RWPE1 (cell line): ENCODE measurements at regions not wholly inside any gene's neighbourhood (a gene's known extent, or its start where the extent isn't known, plus 50 kb on each side); places are given as distances from the start of the nearest gene placed in this dataset.

Source experiments
- CTCF ChIA-PET: fragments of 350-600 bp; sonication (Branson Sonifier 250); formaldehyde crosslinking; extraction: SDS; loops from one replicate; lab custom pipeline; 2021; lab: Yijun Ruan, JAX
- POLR2A ChIA-PET: fragments of 400-600 bp; formaldehyde crosslinking; extraction: SDS; loops from one replicate; lab custom pipeline; 2020; ENCODE audit warnings: antibody characterized with exemption; ENCODE audit not compliant: low non-redundant PET; lab: Yijun Ruan, JAX
- DNase-seq: peaks from one replicate; pipeline ENCODE4 v3.0.0; 2012; ENCODE audit warnings: low spot score
- H3K27ac ChIP-seq: fragments of 450-650 bp; 2 replicates; pipeline ENCODE4 v1.5.1; 2017
- TF ChIP-seq, protein P1 (sequence below): fragments of 450-650 bp; conservative IDR thresholded peaks from 2 replicates; pipeline ENCODE4 v1.5.1; 2017; ENCODE audit warnings: low read depth, mild to moderate bottlenecking

DNA sequence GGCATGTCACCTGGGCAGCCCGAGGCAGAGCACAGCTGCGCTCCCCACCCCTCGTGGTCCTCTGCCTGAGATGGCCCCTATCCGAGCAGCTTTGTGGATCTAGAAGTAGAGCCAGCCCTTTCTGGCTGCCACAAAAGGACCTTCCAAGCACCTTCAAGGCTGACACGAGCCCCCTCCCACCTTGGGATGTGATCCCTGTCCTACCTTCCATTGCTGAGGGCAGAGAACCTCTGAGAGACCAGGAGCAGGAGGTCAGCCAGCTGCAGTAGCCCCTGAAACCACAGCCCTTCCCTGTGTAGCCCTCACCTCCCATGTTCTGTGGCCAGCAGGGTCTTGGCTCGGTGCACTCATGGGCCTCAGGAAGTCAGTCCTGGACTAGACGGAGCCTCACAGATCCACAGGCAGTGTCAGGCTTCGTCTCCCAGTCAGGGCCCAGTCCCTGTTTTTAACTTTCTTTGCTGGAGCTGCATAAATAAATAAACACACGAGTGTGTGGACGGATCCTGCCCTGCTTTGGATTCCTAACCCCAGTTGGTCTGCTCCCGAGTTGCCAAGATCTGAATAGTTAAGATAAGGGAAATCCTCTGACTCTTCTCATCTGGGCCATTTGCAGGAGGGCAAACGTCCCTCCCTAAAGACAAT is 507.7 kb downstream of the PREX1 start:
- TF ChIP-seq, protein P1, sequence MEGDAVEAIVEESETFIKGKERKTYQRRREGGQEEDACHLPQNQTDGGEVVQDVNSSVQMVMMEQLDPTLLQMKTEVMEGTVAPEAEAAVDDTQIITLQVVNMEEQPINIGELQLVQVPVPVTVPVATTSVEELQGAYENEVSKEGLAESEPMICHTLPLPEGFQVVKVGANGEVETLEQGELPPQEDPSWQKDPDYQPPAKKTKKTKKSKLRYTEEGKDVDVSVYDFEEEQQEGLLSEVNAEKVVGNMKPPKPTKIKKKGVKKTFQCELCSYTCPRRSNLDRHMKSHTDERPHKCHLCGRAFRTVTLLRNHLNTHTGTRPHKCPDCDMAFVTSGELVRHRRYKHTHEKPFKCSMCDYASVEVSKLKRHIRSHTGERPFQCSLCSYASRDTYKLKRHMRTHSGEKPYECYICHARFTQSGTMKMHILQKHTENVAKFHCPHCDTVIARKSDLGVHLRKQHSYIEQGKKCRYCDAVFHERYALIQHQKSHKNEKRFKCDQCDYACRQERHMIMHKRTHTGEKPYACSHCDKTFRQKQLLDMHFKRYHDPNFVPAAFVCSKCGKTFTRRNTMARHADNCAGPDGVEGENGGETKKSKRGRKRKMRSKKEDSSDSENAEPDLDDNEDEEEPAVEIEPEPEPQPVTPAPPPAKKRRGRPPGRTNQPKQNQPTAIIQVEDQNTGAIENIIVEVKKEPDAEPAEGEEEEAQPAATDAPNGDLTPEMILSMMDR, result no peak
- DNase-seq, result no peak
- POLR2A ChIA-PET, result no interaction called here
- H3K27ac ChIP-seq, result no peak overlapping the region
- CTCF ChIA-PET, result interaction anchor here (1.0 kb wide), 1 partner anchor 656 kb away, joined by 3 read pairs; no protein-coding TSS in a partner anchor

DNA sequence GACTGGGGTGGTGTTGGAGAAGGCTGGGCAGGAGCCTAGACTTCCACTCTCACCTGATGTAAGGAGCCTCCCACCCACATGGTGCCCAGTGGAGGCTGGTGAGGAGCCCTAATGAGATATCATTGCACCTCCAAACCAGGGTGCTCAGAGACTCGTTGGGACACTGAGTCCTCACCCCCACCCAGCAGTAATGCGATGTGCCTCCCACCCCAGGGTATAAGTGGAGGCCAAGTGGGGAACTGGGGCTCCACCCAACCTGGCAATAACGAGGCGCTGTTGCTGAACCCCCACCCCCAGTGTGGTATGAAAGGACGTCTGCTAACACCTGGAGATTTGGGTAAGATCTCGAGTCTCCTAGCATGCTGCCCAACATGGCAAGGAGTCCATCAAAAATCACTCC is 510.2 kb downstream of the PREX1 start:
- ChIA-PET CTCF (interaction anchor here (0.7 to 2.2 kb wide), 2 partner anchors 23 to 303 kb away, joined by 8 to 13 read pairs; no protein-coding TSS in a partner anchor), POLR2A (no interaction called here)
- TF ChIP-seq, protein P1, result no peak
- no peak for DNase-seq
- H3K27ac ChIP-seq, result no peak overlapping the region

DNA sequence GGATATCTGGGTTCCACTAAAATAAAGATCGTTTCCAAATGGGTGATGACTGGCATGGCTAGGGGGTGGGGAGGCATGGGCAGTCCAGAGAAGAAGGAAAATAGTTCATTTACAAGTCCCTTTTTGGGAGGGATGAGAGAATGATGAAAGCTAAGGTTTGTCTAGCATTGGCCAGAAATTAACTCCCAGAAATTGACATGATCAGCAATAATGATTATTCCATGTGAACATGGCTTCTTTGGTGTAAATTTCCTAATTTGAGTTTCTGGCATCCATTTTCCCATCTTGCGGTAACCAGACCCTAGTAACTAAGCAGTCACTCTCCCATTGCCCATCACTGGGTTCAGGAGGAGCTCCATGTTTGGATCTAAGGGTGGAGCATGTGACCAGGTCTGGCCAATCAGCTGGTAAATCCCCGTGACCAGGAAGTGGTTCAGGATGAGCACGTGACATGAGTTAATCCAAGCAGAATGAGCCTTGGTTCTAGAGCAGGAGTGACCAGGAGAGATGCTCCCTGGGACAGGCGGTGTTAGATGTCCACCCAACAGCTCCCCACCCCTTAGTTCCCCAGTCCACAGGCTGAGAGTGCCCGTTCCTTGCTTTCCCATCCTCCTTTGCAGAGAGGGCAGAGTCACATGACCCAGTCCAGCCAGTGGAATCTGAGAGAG is 512.7 kb downstream of the PREX1 start:
- TF ChIP-seq, protein P1, result no peak
- ChIA-PET POLR2A (no interaction called here), CTCF (interaction anchor here (0.6 kb wide), 1 partner anchor 305 kb away, joined by 3 read pairs; no protein-coding TSS in a partner anchor)
- no peak overlapping the region for H3K27ac ChIP-seq
- no peak for DNase-seq

DNA sequence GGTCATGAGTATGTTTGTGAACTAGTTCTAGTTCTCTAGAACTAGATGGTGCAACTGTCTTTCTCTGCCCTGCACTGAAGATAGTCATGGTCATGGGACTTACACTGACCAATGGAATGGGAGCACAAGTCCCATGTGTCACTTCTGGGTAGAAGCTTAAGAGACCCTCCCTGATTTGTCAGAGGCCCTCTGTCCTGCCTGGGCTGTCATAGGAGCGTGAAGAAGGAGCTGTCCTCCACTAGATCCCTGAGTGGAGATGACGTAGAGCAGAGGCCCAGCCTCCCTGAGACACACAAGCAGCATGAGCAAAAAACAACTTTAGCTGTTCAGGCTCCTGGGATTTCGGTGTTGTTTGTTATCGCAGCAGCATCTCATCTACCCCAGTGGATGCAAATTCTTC is 514.5 kb downstream of the PREX1 start:
- H3K27ac ChIP-seq, result no peak overlapping the region
- ChIA-PET POLR2A (no interaction called here), CTCF (interaction anchor here (0.5 kb wide), 1 partner anchor 323 kb away, joined by 5 read pairs; no protein-coding TSS in a partner anchor)
- TF ChIP-seq, protein P1, result no peak
- DNase-seq, result no peak

DNA sequence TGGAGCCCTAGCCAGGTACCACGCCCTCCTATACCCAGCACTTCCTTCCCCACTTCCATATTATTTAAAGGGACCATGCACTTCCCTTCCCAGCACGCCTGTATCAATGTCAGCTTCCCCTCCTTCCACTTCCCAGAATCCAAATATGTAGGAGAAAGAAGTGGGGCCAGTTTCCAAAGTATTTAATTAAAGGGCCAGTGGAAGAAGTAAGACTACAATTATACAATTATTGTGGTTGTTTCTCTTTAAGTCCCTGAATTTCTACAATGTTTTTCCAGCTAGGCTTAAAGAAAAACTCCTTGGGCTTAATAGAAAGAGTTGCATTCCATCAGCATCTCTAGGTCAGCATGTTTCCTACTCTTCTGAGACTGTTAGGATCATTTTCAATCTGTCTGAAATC is 515.8 kb downstream of the PREX1 start:
- no peak overlapping the region for H3K27ac ChIP-seq
- CTCF ChIA-PET, result no interaction called here

DNA sequence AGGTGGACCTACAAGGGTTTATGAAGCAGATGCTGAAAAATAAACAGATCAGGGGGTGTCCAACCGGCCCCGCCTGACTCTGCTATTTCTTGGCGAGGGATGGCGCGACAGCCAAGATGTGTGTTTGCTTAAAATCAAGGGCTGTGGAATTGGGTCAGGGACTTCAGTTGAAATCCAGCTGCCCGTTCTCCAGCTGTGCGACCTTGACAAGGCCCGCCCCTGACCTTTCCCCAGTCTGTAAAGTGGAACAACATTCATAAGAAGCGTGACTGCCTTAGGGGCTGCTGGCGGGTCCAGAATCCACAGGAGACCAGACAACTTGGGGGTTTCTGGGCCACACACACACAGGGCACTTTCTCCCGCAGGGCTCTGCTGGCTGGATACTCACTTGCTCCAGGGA is 517.5 kb downstream of the PREX1 start:
- ChIA-PET POLR2A (no interaction called here), CTCF (no interaction called here)
- DNase-seq, result no peak
- no peak overlapping the region for H3K27ac ChIP-seq
- TF ChIP-seq, protein P1, result no peak

More for the DNA sequence above, 515.8 kb downstream of the PREX1 start:
- TF ChIP-seq, protein P1, result no peak
- DNase-seq, result no peak
- POLR2A ChIA-PET, result no interaction called here
